ENCODE measurements at regions not wholly inside any gene's neighbourhood (a gene's known extent, or its start where the extent isn't known, plus 50 kb on each side); places are given as distances from the start of the nearest gene placed in this dataset.

GRCh38 chr13:21822029-21822428 is 151.2 kb downstream of the FGF9 start:
- TF ChIP-seq CTCF (IDR thresholded peaks at IDR 0.05): no peak
- no peak for TF ChIP-seq ZFX (IDR thresholded peaks at IDR 0.05; ENCODE audit: borderline replicate concordance)

Data from 22Rv1 (cell line).